DND-41 (cell line): ENCODE measurements at regions not wholly inside any gene's neighbourhood (a gene's known extent, or its start where the extent isn't known, plus 50 kb on each side); places are given as distances from the start of the nearest gene placed in this dataset.

Experiments used
- ATAC-seq: fragments of 200-7000 bp; cut with Tn5 transposase; 3 replicates; pipeline ENCODE4 v1.9.1; 2021; ENCODE audit warnings: low read depth; ENCODE audit not compliant: insufficient read depth
- DNase-seq: peaks from one replicate; pipeline ENCODE4 v3.0.0-alpha.2; 2020
- H2AFZ ChIP-seq: 2 replicates; pipeline ENCODE4 v1.6.0; 2012; ENCODE audit warnings: low read depth, low read length
- H3K27ac ChIP-seq: 2 replicates; pipeline ENCODE4 v1.5.1; 2012; ENCODE audit warnings: low read length, inconsistent platforms
- H3K27me3 ChIP-seq: fragments of 200-600 bp; sonication (generic); 2 replicates; pipeline ENCODE4 v1.6.0; 2012; ENCODE audit warnings: low read length, mild to moderate bottlenecking, inconsistent platforms; ENCODE audit not compliant: insufficient read depth, poor library complexity
- H3K36me3 ChIP-seq: 2 replicates; pipeline ENCODE4 v1.5.1; 2012; ENCODE audit warnings: low read length, inconsistent platforms; ENCODE audit not compliant: insufficient read depth
- H3K4me1 ChIP-seq: 2 replicates; pipeline ENCODE4 v1.5.1; 2012; ENCODE audit warnings: mild to moderate bottlenecking, low read length; ENCODE audit not compliant: insufficient read depth
- H3K4me2 ChIP-seq: 2 replicates; pipeline ENCODE4 v1.6.0; 2012; ENCODE audit warnings: mild to moderate bottlenecking, moderate library complexity, low read length, inconsistent platforms; ENCODE audit not compliant: insufficient read depth
- H3K4me3 ChIP-seq, 2 experiments: fragments of 200-600 bp in 1 of 2; shearing (Covaris generic) in 1 of 2; 2 replicates each; pipeline ENCODE4 v1.5.1; 2012 to 2016; ENCODE audit warnings: inconsistent platforms in 2 of 2, low read length in 2 of 2, mild to moderate bottlenecking in 2 of 2, low read depth in 1 of 2, moderate library complexity in 1 of 2
- H3K79me2 ChIP-seq: 2 replicates; pipeline ENCODE4 v1.6.0; 2012; ENCODE audit warnings: low read length, inconsistent platforms; ENCODE audit not compliant: insufficient read depth
- H3K9ac ChIP-seq: 2 replicates; pipeline ENCODE4 v1.6.0; 2012; ENCODE audit warnings: low read depth, mild to moderate bottlenecking, inconsistent platforms, low read length, moderate library complexity
- H3K9me3 ChIP-seq: 2 replicates; pipeline ENCODE4 v1.5.1; 2012; ENCODE audit warnings: low read length, moderate library complexity, mild to moderate bottlenecking, inconsistent platforms; ENCODE audit not compliant: insufficient read depth, severe bottlenecking
- H4K20me1 ChIP-seq: 2 replicates; pipeline ENCODE4 v1.6.0; 2012; ENCODE audit warnings: low read length; ENCODE audit not compliant: insufficient read depth
- CTCF ChIP-seq: IDR thresholded peaks from 2 replicates; pipeline ENCODE4 v1.5.1; 2012; ENCODE audit warnings: borderline replicate concordance, low read length, moderate library complexity, mild to moderate bottlenecking; ENCODE audit not compliant: poor library complexity, severe bottlenecking; ENCODE audit errors: extremely low read depth
- EZH2 ChIP-seq: IDR thresholded peaks from 3 replicates; pipeline ENCODE4 v1.6.1; 2012; ENCODE audit warnings: borderline replicate concordance, low read depth, mild to moderate bottlenecking, moderate library complexity, low read length, inconsistent platforms; ENCODE audit not compliant: severe bottlenecking

- H4K20me1 ChIP-seq = no peaks in the 10 kb centered on the region
- H3K9ac ChIP-seq = no peak overlapping the region
- TF ChIP-seq EZH2 (no peak), CTCF (no peak)
- H3K4me3 ChIP-seq = no peak overlapping the region
- H3K36me3 ChIP-seq = no peaks in the 10 kb centered on the region
- DNase-seq (no peak), ATAC-seq (no peak)
- H2AFZ ChIP-seq = no peak overlapping the region
- H3K79me2 ChIP-seq = no peaks in the 10 kb centered on the region
- no peak overlapping the region for H3K27ac ChIP-seq
- H3K27me3 ChIP-seq = no peaks in the 10 kb centered on the region
- H3K9me3 ChIP-seq = no peaks in the 10 kb centered on the region
- no peaks in the 10 kb centered on the region for H3K4me1 ChIP-seq
- H3K4me2 ChIP-seq = no peak overlapping the region
These were observed 1117.0 kb upstream of the LRRTM3 start for GRCh38 chr10:65808687-65809333.

GRCh38 chr10:65811931-65812525 lies 1113.8 kb upstream of the LRRTM3 start:
- Histone ChIP-seq H3K79me2 (no peaks in the 10 kb centered on the region), H2AFZ (no peak overlapping the region), H3K9ac (no peak overlapping the region), H4K20me1 (no peaks in the 10 kb centered on the region), H3K4me1 (no peaks in the 10 kb centered on the region), H3K4me2 (no peak overlapping the region), H3K36me3 (no peaks in the 10 kb centered on the region), H3K9me3 (no peaks in the 10 kb centered on the region), H3K27ac (no peak overlapping the region), H3K4me3 (no peak overlapping the region), H3K27me3 (no peaks in the 10 kb centered on the region)
- DNase-seq (no peak), ATAC-seq (no peak)
- no peak for TF ChIP-seq CTCF
- no peak for TF ChIP-seq EZH2

- Histone ChIP-seq H2AFZ (no peak overlapping the region), H3K4me2 (no peak overlapping the region), H3K4me1 (no peaks in the 10 kb centered on the region), H3K9ac (no peak overlapping the region), H3K36me3 (no peaks in the 10 kb centered on the region), H3K9me3 (no peaks in the 10 kb centered on the region), H3K27me3 (no peaks in the 10 kb centered on the region), H3K27ac (no peak overlapping the region), H4K20me1 (no peaks in the 10 kb centered on the region), H3K4me3 (no peak overlapping the region), H3K79me2 (no peaks in the 10 kb centered on the region)
- ATAC-seq = no peak
- TF ChIP-seq EZH2 (no peak), CTCF (no peak)
- no peak for DNase-seq
These were observed 1109.3 kb upstream of the LRRTM3 start for GRCh38 chr10:65816536-65816935.
